Esophagus muscularis mucosa (tissue), 3 donors: ENCODE measurements at regions not wholly inside any gene's neighbourhood (a gene's known extent, or its start where the extent isn't known, plus 50 kb on each side); places are given as distances from the start of the nearest gene placed in this dataset.

Source experiments
- CTCF ChIP-seq, 3 experiments: fragments of 200-600 bp in 2 of 3; fragments of 450-650 bp in 1 of 3; sonication (generic) in 2 of 3; IDR thresholded peaks; one replicate each; pipeline ENCODE4 v1.5.1; 2017 to 2019; ENCODE audit warnings: antibody characterized with exemption in 3 of 3, mild to moderate bottlenecking in 2 of 3, moderate library complexity in 1 of 3
- POLR2A ChIP-seq: fragments of 450-650 bp; IDR thresholded peaks from one replicate; pipeline ENCODE4 v1.6.1; 2017; ENCODE audit warnings: antibody characterized with exemption, moderate library complexity, mild to moderate bottlenecking, low read depth
- POLR2AphosphoS5 ChIP-seq, 2 donors: sonication (generic); formaldehyde crosslinking; IDR thresholded peaks; one replicate each; pipeline ENCODE4 v1.6.1; 2017; ENCODE audit warnings: antibody characterized with exemption in 2 of 2

GRCh38 chr5:124678468-124678867 is 68.0 kb downstream of the ZNF608 start:
- TF ChIP-seq CTCF (IDR thresholded peaks at IDR 0.05) (no peak), POLR2A (no peak), POLR2AphosphoS5 (IDR thresholded peaks at IDR 0.05) (no peak)
